ENCODE measurements at regions not wholly inside any gene's neighbourhood (a gene's known extent, or its start where the extent isn't known, plus 50 kb on each side); places are given as distances from the start of the nearest gene placed in this dataset.

GRCh38 chr10:55822096-55822495 lies 539.0 kb downstream of the ZWINT start:
- TF ChIP-seq POLR2A (IDR thresholded peaks at IDR 0.05; ENCODE audit: low read depth) (no peak), EP300 (IDR thresholded peaks at IDR 0.05) (no peak), POLR2AphosphoS5 (IDR thresholded peaks at IDR 0.05) (no peak)
- TF ChIP-seq, protein P1, sequence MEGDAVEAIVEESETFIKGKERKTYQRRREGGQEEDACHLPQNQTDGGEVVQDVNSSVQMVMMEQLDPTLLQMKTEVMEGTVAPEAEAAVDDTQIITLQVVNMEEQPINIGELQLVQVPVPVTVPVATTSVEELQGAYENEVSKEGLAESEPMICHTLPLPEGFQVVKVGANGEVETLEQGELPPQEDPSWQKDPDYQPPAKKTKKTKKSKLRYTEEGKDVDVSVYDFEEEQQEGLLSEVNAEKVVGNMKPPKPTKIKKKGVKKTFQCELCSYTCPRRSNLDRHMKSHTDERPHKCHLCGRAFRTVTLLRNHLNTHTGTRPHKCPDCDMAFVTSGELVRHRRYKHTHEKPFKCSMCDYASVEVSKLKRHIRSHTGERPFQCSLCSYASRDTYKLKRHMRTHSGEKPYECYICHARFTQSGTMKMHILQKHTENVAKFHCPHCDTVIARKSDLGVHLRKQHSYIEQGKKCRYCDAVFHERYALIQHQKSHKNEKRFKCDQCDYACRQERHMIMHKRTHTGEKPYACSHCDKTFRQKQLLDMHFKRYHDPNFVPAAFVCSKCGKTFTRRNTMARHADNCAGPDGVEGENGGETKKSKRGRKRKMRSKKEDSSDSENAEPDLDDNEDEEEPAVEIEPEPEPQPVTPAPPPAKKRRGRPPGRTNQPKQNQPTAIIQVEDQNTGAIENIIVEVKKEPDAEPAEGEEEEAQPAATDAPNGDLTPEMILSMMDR (IDR thresholded peaks at IDR 0.05): no peak
